HFF-Myc (cell line): ENCODE measurements at regions not wholly inside any gene's neighbourhood (a gene's known extent, or its start where the extent isn't known, plus 50 kb on each side); places are given as distances from the start of the nearest gene placed in this dataset.
"Not testable (repeated sequence)": the region's sequence is repeated elsewhere in the genome, so short reads cannot be mapped to it uniquely, and the experiment has no call there.

ENCODE experiments used
- DNase-seq: peaks from one replicate; pipeline ENCODE4 v3.0.0-alpha.2; 2011; ENCODE audit warnings: low read depth; ENCODE audit errors: extremely low read depth
- H3K4me3 ChIP-seq: replicated peaks from 2 replicates; pipeline ENCODE4 v1.5.1; 2011; ENCODE audit warnings: low read depth, mild to moderate bottlenecking, control low read depth, low read length
- TF ChIP-seq, protein P1 (sequence below): IDR thresholded peaks from 2 replicates; pipeline ENCODE4 v1.5.1; 2012; ENCODE audit warnings: mild to moderate bottlenecking, low read depth, low read length, control low read depth; ENCODE audit errors: missing control alignments

DNA sequence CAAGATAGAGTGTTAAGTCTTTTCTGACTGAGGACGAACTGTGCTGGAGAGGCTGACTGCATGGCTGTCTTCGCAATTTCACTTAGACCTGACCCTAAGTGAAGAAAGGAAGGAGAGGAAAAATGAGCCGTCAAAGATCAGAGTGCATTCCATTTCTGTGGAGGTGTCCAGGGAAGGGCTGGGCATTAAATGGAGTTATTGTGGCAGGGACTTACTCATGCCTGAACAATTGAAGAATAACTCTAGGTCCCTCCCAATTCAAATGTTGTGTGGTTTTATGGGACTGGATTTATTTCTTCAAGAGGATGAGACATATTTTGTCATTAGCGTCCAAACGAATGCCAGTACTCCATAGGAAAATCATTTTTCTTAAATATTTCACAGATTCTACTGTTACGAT is 187.3 kb upstream of the CFAP20DC start:
- TF ChIP-seq, protein P1, sequence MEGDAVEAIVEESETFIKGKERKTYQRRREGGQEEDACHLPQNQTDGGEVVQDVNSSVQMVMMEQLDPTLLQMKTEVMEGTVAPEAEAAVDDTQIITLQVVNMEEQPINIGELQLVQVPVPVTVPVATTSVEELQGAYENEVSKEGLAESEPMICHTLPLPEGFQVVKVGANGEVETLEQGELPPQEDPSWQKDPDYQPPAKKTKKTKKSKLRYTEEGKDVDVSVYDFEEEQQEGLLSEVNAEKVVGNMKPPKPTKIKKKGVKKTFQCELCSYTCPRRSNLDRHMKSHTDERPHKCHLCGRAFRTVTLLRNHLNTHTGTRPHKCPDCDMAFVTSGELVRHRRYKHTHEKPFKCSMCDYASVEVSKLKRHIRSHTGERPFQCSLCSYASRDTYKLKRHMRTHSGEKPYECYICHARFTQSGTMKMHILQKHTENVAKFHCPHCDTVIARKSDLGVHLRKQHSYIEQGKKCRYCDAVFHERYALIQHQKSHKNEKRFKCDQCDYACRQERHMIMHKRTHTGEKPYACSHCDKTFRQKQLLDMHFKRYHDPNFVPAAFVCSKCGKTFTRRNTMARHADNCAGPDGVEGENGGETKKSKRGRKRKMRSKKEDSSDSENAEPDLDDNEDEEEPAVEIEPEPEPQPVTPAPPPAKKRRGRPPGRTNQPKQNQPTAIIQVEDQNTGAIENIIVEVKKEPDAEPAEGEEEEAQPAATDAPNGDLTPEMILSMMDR: no peak
- H3K4me3 ChIP-seq: no peak overlapping the region
- no peak for DNase-seq

- TF ChIP-seq, protein P1: no peak
- no peak overlapping the region for H3K4me3 ChIP-seq
- DNase-seq: no peak
These were observed 185.8 kb upstream of the CFAP20DC start for GRCh38 chr3:59235634-59236012.

DNA sequence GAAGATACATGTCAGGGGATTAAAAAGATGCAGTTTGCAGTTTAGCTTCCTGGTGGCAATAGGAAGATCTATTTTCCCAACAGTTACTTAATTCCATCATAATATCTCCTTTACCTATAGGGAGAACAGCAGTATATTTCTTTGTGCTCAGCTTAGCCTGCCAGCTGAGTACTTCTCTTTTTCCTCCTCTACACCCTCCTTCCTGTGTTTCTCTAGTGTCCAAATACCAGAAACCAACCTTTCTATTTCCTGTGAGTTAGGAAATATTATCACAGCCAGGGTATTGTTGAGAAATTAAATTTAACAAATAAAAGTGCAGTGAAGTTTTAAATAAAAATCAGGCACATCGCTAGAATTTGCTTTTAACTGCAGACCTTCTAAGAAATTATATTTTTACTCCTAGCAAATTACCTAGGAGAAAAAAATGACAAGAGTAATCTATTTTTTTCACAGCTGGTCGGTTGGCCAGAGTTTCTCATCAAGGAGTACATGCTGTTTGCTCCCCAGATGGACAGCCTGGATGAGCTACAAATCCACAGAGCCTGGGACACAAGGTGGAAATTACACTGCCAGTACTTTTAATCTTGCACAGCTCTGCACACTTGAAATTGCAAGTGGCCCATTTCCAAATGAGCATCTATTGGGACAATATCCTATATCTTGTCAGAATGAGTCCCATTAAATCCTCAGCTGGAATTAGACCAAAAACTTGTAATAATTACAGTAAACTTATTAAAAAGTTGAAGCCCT is 185.2 kb upstream of the CFAP20DC start:
- no peak for DNase-seq
- TF ChIP-seq, protein P1: no peak
- H3K4me3 ChIP-seq: no peak overlapping the region

- DNase-seq, H3K4me3 ChIP-seq: not testable (repeated sequence)
These were observed 180.6 kb upstream of the CFAP20DC start for GRCh38 chr3:59230379-59230778.

GRCh38 chr3:59213860-59214259 is 164.0 kb upstream of the CFAP20DC start:
- H3K4me3 ChIP-seq: no peak overlapping the region
- no peak for DNase-seq
- TF ChIP-seq, protein P1: no peak

- DNase-seq: peak; percentile 15
- H3K4me3 ChIP-seq: no peak overlapping the region
- TF ChIP-seq, protein P1: peak; percentile 44
These were observed 162.4 kb upstream of the CFAP20DC start for GRCh38 chr3:59212128-59212779.

DNA sequence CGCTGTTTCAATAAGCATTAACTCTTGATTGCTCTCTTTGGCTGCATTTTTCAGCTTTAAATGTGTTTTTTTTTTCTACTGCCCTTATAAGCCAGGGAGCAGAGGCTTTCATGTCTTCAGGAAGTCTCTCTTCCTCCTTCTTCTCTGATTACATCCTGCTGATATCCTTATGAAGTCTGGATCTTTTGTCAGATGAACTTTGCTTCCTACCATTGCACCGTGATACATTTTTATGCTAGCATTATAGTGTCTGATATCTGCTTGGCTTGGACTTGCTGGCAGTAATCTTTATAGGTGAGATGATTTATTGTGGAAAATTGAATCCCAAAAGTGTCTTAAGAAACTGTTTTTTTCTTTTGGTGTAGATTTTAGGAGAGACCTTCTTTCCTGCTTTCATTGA is 160.4 kb upstream of the CFAP20DC start:
- DNase-seq: no peak
- H3K4me3 ChIP-seq: no peak overlapping the region
- TF ChIP-seq, protein P1: no peak
